Neural progenitor cell (in vitro differentiated cells): ENCODE measurements at regions not wholly inside any gene's neighbourhood (a gene's known extent, or its start where the extent isn't known, plus 50 kb on each side); places are given as distances from the start of the nearest gene placed in this dataset.
A peak's percentile ranks its signal among the peaks of the same experiment; 100 is the strongest.

Source experiments
- CTCF ChIP-seq: fragments of 200-600 bp; sonication (generic); IDR thresholded peaks from 2 replicates; pipeline ENCODE4 v1.5.1; 2017; ENCODE audit warnings: antibody characterized with exemption, mild to moderate bottlenecking
- EZH2phosphoT487 ChIP-seq: fragments of 200-600 bp; sonication (generic); IDR thresholded peaks from 2 replicates; pipeline ENCODE4 v1.6.1; 2017; ENCODE audit warnings: antibody characterized with exemption

GRCh38 chr7:25392588-25393338 is 164.5 kb upstream of the NPVF start:
- peak; percentile 27 for TF ChIP-seq CTCF
- no peak for TF ChIP-seq EZH2phosphoT487
